SU-DHL-6 (cell line): ENCODE measurements at regions not wholly inside any gene's neighbourhood (a gene's known extent, or its start where the extent isn't known, plus 50 kb on each side); places are given as distances from the start of the nearest gene placed in this dataset.

Experiments used
- H2AFZ ChIP-seq: fragments of 200-600 bp; sonication (generic); 2 replicates; pipeline ENCODE4 v1.6.1; 2014; ENCODE audit warnings: low read depth, mild to moderate bottlenecking, moderate library complexity, mixed read lengths, antibody characterized with exemption, low read length; ENCODE audit not compliant: severe bottlenecking
- H3F3A ChIP-seq: fragments of 200-600 bp; shearing (Covaris generic); 2 replicates; pipeline ENCODE4 v1.6.0; 2016; ENCODE audit warnings: antibody characterized with exemption, mild to moderate bottlenecking; ENCODE audit not compliant: insufficient read depth
- H3K27ac ChIP-seq: fragments of 200-600 bp; sonication (generic); 2 replicates; pipeline ENCODE4 v1.5.1; 2016; ENCODE audit warnings: low read depth, mild to moderate bottlenecking, low read length, moderate library complexity, mixed read lengths
- H3K27me3 ChIP-seq: fragments of 200-600 bp; sonication (generic), shearing (Covaris generic); 2 replicates; pipeline ENCODE4 v1.6.0; 2014; ENCODE audit warnings: mild to moderate bottlenecking, low read length
- H3K36me3 ChIP-seq: fragments of 200-600 bp; sonication (generic); 2 replicates; pipeline ENCODE4 v1.6.1; 2014; ENCODE audit warnings: mild to moderate bottlenecking, low read length, mixed read lengths
- H3K4me2 ChIP-seq: fragments of 300-600, 200-600 bp; shearing (Covaris generic), sonication (generic); 2 replicates; pipeline ENCODE4 v1.6.0; 2014; ENCODE audit warnings: low read length, low read depth, mild to moderate bottlenecking; ENCODE audit not compliant: poor library complexity, severe bottlenecking
- H3K4me3 ChIP-seq: fragments of 200-600 bp; sonication (generic); 2 replicates; pipeline ENCODE4 v1.5.1; 2014; ENCODE audit warnings: antibody characterized with exemption, low read length, mild to moderate bottlenecking, mixed read lengths; ENCODE audit not compliant: insufficient read depth, poor library complexity, severe bottlenecking
- H3K79me2 ChIP-seq: fragments of 200-600 bp; sonication (generic); 2 replicates; pipeline ENCODE4 v1.6.1; 2014; ENCODE audit warnings: mild to moderate bottlenecking, low read length, moderate library complexity; ENCODE audit not compliant: insufficient read depth
- H3K9ac ChIP-seq: fragments of 200-600 bp; sonication (generic); 2 replicates; pipeline ENCODE4 v1.7.0; 2014; ENCODE audit warnings: mild to moderate bottlenecking, low read length
- H3K9me2 ChIP-seq: fragments of 200-600 bp; sonication (generic); replicated peaks from 2 replicates; pipeline ENCODE4 v1.6.1; 2014; ENCODE audit warnings: low read length; ENCODE audit not compliant: insufficient read depth
- H3K9me3 ChIP-seq: fragments of 200-600 bp; sonication (generic); 2 replicates; pipeline ENCODE4 v1.6.1; 2014; ENCODE audit warnings: low read length, mixed read lengths; ENCODE audit not compliant: insufficient read depth
- H4K20me1 ChIP-seq: fragments of 200-600 bp; sonication (generic); 2 replicates; pipeline ENCODE4 v1.6.1; 2014; ENCODE audit warnings: low read depth, mild to moderate bottlenecking, antibody characterized with exemption, low read length, moderate library complexity, mixed read lengths
- CTCF ChIP-seq: fragments of 200-600 bp; sonication (generic); IDR thresholded peaks from one replicate; pipeline ENCODE4 v1.5.1; 2017; ENCODE audit warnings: antibody characterized with exemption, mild to moderate bottlenecking, low read length, moderate library complexity; ENCODE audit not compliant: insufficient read depth, poor library complexity, severe bottlenecking
- EZH2phosphoT487 ChIP-seq: fragments of 200-600 bp; sonication (generic), shearing (Covaris generic); conservative IDR thresholded peaks from 2 replicates; pipeline ENCODE4 v1.6.1; 2018; ENCODE audit warnings: mild to moderate bottlenecking, antibody characterized with exemption, low read length, moderate library complexity, mixed read lengths

GRCh38 chr20:48260129-48260756 lies 475.0 kb upstream of the SULF2 start:
- H3K4me3 ChIP-seq, result no peak overlapping the region
- no peaks in the 10 kb centered on the region for H3K36me3 ChIP-seq
- TF ChIP-seq CTCF (no peak), EZH2phosphoT487 (no peak)
- no peaks in the 10 kb centered on the region for H3K9me2 ChIP-seq
- H3K9ac ChIP-seq, result no peak overlapping the region
- H3F3A ChIP-seq, result no peaks in the 10 kb centered on the region
- no peaks in the 10 kb centered on the region for H3K9me3 ChIP-seq
- H2AFZ ChIP-seq, result no peak overlapping the region
- no peaks in the 10 kb centered on the region for H4K20me1 ChIP-seq
- H3K27me3 ChIP-seq, result no peaks in the 10 kb centered on the region
- no peak overlapping the region for H3K27ac ChIP-seq
- H3K79me2 ChIP-seq, result no peaks in the 10 kb centered on the region
- H3K4me2 ChIP-seq, result no peak overlapping the region

DNA sequence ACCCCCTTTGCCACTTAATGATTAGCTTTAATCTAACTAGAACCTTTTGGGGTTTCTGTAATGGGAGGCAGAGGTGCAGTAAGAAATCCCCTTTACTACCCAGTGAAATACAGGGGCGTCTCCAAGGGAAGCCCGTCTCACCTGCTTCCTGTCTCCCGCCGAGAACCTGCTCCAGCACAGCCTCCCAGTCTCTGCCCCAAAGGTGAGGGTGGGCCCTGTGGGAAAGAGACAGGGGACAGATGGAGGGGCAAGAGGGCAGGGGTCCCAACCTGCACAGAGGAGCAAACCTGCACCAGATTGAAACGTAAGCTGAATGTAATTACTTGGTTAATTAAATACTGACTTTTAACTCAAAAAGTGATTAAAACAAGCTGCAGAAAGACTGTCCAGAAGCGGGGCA lies 474.2 kb upstream of the SULF2 start:
- Histone ChIP-seq H3K9me2 (no peaks in the 10 kb centered on the region), H2AFZ (no peak overlapping the region), H4K20me1 (no peaks in the 10 kb centered on the region), H3K9me3 (no peaks in the 10 kb centered on the region), H3K27me3 (no peaks in the 10 kb centered on the region), H3K27ac (no peak overlapping the region), H3K4me3 (no peak overlapping the region), H3K79me2 (no peaks in the 10 kb centered on the region), H3K4me2 (no peak overlapping the region), H3K36me3 (no peaks in the 10 kb centered on the region), H3F3A (no peaks in the 10 kb centered on the region), H3K9ac (no peak overlapping the region)
- TF ChIP-seq CTCF, result no peak
- TF ChIP-seq EZH2phosphoT487, result no peak

DNA sequence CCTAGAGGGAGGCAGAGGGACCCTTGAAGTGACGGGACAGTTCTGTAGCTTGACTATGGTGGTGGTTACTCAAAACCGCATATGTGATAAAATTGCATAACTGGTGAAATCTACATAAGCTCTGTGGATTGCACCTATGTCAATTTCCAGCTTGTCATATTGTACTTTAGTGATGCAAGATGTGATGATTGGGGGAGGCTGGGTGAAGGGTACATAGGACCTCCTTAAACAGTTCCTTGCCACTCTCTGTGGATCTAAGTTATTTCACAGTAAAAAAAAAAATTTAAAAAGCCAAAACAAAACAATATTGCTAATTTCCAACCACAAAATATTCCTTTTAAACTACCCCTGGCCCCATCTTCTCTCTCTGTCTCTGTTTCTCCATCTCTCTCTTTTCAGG lies 472.6 kb upstream of the SULF2 start:
- Histone ChIP-seq H3K9me3 (no peaks in the 10 kb centered on the region), H3K4me2 (no peak overlapping the region), H3F3A (no peaks in the 10 kb centered on the region), H3K27me3 (no peaks in the 10 kb centered on the region), H2AFZ (no peak overlapping the region), H3K79me2 (no peaks in the 10 kb centered on the region), H3K9ac (no peak overlapping the region), H3K36me3 (no peaks in the 10 kb centered on the region), H3K27ac (no peak overlapping the region), H3K4me3 (no peak overlapping the region), H4K20me1 (no peaks in the 10 kb centered on the region), H3K9me2 (no peaks in the 10 kb centered on the region)
- TF ChIP-seq EZH2phosphoT487 (no peak), CTCF (no peak)
